Esophagus (tissue), 2 donors: ENCODE measurements at regions not wholly inside any gene's neighbourhood (a gene's known extent, or its start where the extent isn't known, plus 50 kb on each side); places are given as distances from the start of the nearest gene placed in this dataset.

ENCODE experiments used
- H3K27ac ChIP-seq, 2 donors: one replicate each; pipeline ENCODE4 v1.5.1; 2013; ENCODE audit warnings: low read depth in 2 of 2, mild to moderate bottlenecking in 2 of 2, inconsistent platforms in 1 of 2, low read length in 1 of 2, moderate library complexity in 1 of 2
- H3K27me3 ChIP-seq, 2 donors: one replicate each; pipeline ENCODE4 v1.6.1; 2013; ENCODE audit warnings: low read length in 2 of 2, control low read depth in 1 of 2, mild to moderate bottlenecking in 1 of 2; ENCODE audit not compliant: insufficient read depth in 2 of 2, control insufficient read depth in 1 of 2
- H3K36me3 ChIP-seq, 2 donors: one replicate each; pipeline ENCODE4 v1.6.1; 2013; ENCODE audit warnings: low read length in 1 of 2; ENCODE audit not compliant: control insufficient read depth in 2 of 2, insufficient read depth in 2 of 2
- H3K4me1 ChIP-seq, 2 donors: one replicate each; pipeline ENCODE4 v1.6.1; 2013; ENCODE audit warnings: low read length in 1 of 2; ENCODE audit not compliant: control insufficient read depth in 2 of 2, insufficient read depth in 2 of 2
- H3K4me3 ChIP-seq, 2 donors: one replicate each; pipeline ENCODE4 v1.5.1; 2013; ENCODE audit warnings: low read length in 2 of 2, mild to moderate bottlenecking in 2 of 2, low read depth in 1 of 2, moderate library complexity in 1 of 2
- H3K9me3 ChIP-seq, 2 donors: one replicate each; pipeline ENCODE4 v1.6.1; 2013; ENCODE audit warnings: mild to moderate bottlenecking in 2 of 2, low read depth in 1 of 2, low read length in 1 of 2, moderate library complexity in 1 of 2; ENCODE audit not compliant: control insufficient read depth in 2 of 2, insufficient read depth in 1 of 2
- WGBS, 2 donors: extraction: QIAGEN DNeasy Blood & Tissue Kit; methylation state at CpG; one replicate each; pipeline ENCODE4 v1.1.7; 2013; 5-methylcytosine and 5-hydroxymethylcytosine counted together
- donor health status: healthy with polysubstance abuse.
- donor health status: Bipolar disorder and iron deficiency.

GRCh38 chr6:126516411-126516810 is 176.5 kb downstream of the CENPW start:
- 74 to 75% methylated on average over 1 of the region's 1 CpG for WGBS, 2 donors
- Histone ChIP-seq H3K9me3 (no peaks in the 10 kb centered on the region), H3K27me3 (no peaks in the 10 kb centered on the region)

GRCh38 chr6:126524811-126525326 is 185.0 kb downstream of the CENPW start:
- whole genome bisulfite sequencing, 2 donors, result 49 to 51% methylated on average over 2 of the region's 2 CpGs
- Histone ChIP-seq H3K36me3 (no peaks in the 10 kb centered on the region), H3K27ac (no peak overlapping the region), H3K9me3 (peaks cover 0 to 6% of the 10 kb centered on the region in 2 donors), H3K27me3 (no peaks in the 10 kb centered on the region), H3K4me1 (no peaks in the 10 kb centered on the region), H3K4me3 (no peak overlapping the region)

More at GRCh38 chr6:126516411-126516810, 176.5 kb downstream of the CENPW start:
- Histone ChIP-seq H3K27ac (no peak overlapping the region), H3K4me1 (no peaks in the 10 kb centered on the region), H3K36me3 (no peaks in the 10 kb centered on the region), H3K4me3 (no peak overlapping the region)

DNA sequence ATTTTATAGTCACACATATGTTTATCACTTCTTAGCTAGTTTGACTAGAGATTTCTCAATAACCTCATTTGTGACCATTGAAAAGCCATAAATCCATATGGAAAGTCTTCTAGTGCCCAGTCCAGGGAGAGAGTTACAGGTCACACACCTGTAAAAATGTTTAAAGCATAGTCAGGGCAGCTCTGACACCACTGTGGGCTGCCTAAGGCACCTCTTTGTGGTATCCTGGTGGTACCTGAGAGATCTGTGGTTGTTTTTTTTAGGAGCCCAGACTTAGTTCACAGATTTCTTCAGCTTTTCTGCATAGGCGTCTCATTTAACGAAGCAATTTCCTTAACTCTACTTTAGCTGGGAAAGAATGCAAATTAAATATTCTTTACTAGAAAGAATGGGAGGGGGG is 186.6 kb downstream of the CENPW start:
- Histone ChIP-seq H3K4me3 (no peak overlapping the region), H3K9me3 (peaks cover 0 to 5% of the 10 kb centered on the region in 2 donors), H3K4me1 (no peaks in the 10 kb centered on the region), H3K27me3 (no peaks in the 10 kb centered on the region), H3K27ac (no peak overlapping the region), H3K36me3 (no peaks in the 10 kb centered on the region)
- whole genome bisulfite sequencing, 2 donors, result 93 to 97% methylated on average over 2 of the region's 2 CpGs

DNA sequence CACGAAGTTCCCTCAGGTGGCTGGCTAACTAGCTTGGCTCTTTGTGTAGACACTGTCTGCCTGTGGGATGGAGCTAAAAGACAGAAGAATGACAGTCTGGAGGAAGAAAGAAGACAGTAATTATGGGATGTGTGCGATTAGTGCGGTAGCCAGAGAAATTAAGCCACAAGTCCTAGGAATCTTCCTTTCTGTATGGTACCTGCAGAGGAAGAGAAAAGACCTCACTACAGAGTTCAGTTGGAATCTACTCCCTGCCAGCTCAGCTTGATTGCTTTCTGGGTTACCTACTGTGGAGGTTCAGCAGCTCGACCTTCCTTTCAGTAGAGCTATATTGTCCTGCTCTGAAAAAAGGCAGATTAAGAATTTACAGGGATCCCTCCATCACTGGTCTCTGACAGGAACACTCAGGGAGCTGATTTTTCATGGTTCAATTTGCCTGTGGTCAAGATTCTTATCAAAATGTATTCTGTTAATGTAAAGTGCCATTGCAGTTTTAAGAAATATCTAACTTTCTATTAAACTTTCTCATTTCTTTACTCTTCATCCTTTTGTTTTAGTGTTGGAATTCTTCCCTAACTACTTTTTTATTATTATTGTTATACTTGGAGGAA is 187.2 kb downstream of the CENPW start:
- 68 to 81% methylated on average over 4 of the region's 4 CpGs for whole genome bisulfite sequencing, 2 donors
- H3K4me1 ChIP-seq, result no peaks in the 10 kb centered on the region
- no peaks in the 10 kb centered on the region for H3K36me3 ChIP-seq

GRCh38 chr6:126529637-126530362 is 189.9 kb downstream of the CENPW start:
- H3K27me3 ChIP-seq, result no peaks in the 10 kb centered on the region
- no peak overlapping the region for H3K27ac ChIP-seq
- no peak overlapping the region for H3K4me3 ChIP-seq
- no peaks in the 10 kb centered on the region for H3K9me3 ChIP-seq
- 57 to 64% methylated on average over 2 of the region's 2 CpGs for WGBS, 2 donors
- H3K36me3 ChIP-seq, result no peaks in the 10 kb centered on the region
- no peaks in the 10 kb centered on the region for H3K4me1 ChIP-seq

More for the DNA sequence above, 187.2 kb downstream of the CENPW start:
- H3K27ac ChIP-seq, result no peak overlapping the region
- no peaks in the 10 kb centered on the region for H3K27me3 ChIP-seq
- H3K9me3 ChIP-seq, result no peaks in the 10 kb centered on the region
- no peak overlapping the region for H3K4me3 ChIP-seq

DNA sequence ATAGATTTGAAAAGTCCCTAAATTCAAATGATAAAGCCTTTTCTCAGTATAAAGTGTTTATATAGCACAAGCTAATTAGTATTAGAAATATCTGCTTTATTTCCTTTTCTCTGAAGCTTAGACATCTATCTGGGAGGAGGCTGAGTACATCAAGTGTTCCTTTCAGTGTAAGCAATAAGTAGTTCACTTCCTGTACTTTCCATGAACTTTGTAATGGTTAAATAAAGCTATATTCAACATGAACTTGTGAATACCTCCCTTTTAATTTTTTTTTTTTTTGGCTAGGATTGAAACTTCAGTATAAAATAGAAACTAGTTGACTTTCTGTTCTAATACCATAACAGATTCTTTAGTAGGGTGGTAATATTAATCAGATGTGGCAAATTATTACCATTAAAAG is 190.9 kb downstream of the CENPW start:
- Histone ChIP-seq H3K27ac (no peak overlapping the region), H3K9me3 (no peaks in the 10 kb centered on the region), H3K36me3 (no peaks in the 10 kb centered on the region), H3K27me3 (no peaks in the 10 kb centered on the region), H3K4me1 (no peaks in the 10 kb centered on the region), H3K4me3 (no peak overlapping the region)

GRCh38 chr6:126531286-126531685 is 191.4 kb downstream of the CENPW start:
- no peak overlapping the region for H3K4me3 ChIP-seq
- no peak overlapping the region for H3K27ac ChIP-seq
- H3K4me1 ChIP-seq, result no peaks in the 10 kb centered on the region
- H3K36me3 ChIP-seq, result no peaks in the 10 kb centered on the region
- no peaks in the 10 kb centered on the region for H3K27me3 ChIP-seq
- no peaks in the 10 kb centered on the region for H3K9me3 ChIP-seq

DNA sequence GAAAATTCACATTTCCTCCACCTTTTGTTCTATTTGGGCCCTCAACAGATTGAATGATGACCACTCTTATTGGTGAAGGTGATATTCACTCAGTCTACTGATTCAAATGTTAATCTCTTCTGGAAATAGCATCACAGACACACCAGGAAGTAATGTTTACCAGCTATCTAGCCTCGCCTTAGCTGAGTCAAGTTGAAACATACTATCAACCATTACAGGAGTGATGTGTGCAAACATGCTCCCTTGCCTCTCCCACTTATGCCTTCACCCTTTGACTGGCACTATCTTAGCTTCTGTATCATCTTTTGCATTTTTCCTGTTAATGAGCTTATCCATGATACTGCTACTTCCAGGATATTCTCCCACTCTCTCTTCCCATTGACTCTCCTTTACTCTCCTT is 191.9 kb downstream of the CENPW start:
- H3K9me3 ChIP-seq, result no peaks in the 10 kb centered on the region
- no peak overlapping the region for H3K27ac ChIP-seq
- no peaks in the 10 kb centered on the region for H3K27me3 ChIP-seq
- H3K4me1 ChIP-seq, result no peaks in the 10 kb centered on the region
- no peak overlapping the region for H3K4me3 ChIP-seq
- WGBS, 2 donors, result 39 to 49% methylated on average over 1 of the region's 1 CpG
- H3K36me3 ChIP-seq, result no peaks in the 10 kb centered on the region

DNA sequence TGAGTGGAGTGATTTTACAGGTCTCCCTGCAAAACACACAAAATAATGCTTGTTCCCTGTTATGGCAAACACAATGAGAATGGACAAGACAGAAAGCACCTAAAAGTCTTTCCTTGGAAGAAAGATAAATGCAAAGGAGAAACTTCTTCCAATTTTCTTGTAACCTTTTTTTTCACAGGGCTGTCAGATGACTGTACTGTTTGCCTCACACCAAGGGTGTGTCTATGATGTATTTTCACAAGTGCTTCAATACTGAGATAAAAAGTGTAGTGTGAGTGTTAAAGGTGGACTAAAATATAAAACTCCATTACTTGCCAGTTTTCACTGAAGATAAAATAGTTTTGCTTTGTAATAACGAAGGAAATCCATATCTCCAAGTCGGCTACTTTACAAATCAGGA is 194.5 kb downstream of the CENPW start:
- no peaks in the 10 kb centered on the region for H3K4me1 ChIP-seq
- no peaks in the 10 kb centered on the region for H3K36me3 ChIP-seq
- 69 to 76% methylated on average over 2 of the region's 2 CpGs for WGBS, 2 donors
- H3K27ac ChIP-seq, result no peak overlapping the region
- H3K4me3 ChIP-seq, result no peak overlapping the region
- no peaks in the 10 kb centered on the region for H3K27me3 ChIP-seq
- H3K9me3 ChIP-seq, result no peaks in the 10 kb centered on the region

- H3K9me3 ChIP-seq, result no peaks in the 10 kb centered on the region
- H3K27ac ChIP-seq, result no peak overlapping the region
- WGBS, 2 donors, result 45 to 68% methylated on average over 3 of the region's 3 CpGs
These were observed 195.2 kb downstream of the CENPW start for GRCh38 chr6:126535138-126535537.

More at GRCh38 chr6:126535138-126535537, 195.2 kb downstream of the CENPW start:
- H3K4me3 ChIP-seq, result no peak overlapping the region
- H3K36me3 ChIP-seq, result no peaks in the 10 kb centered on the region
- H3K4me1 ChIP-seq, result no peaks in the 10 kb centered on the region
- H3K27me3 ChIP-seq, result no peaks in the 10 kb centered on the region
